Breast epithelium (tissue), 4 donors: ENCODE measurements at regions not wholly inside any gene's neighbourhood (a gene's known extent, or its start where the extent isn't known, plus 50 kb on each side); places are given as distances from the start of the nearest gene placed in this dataset.
"Not testable (repeated sequence)": the region's sequence is repeated elsewhere in the genome, so short reads cannot be mapped to it uniquely, and the experiment has no call there.

Experiments used
- DNase-seq, 2 donors: peaks; one replicate each; pipeline ENCODE4 v3.0.0-alpha.2; 2019; ENCODE audit warnings: low spot score in 2 of 2
- H3K27ac ChIP-seq, 2 donors: fragments of 200-600 bp; sonication (generic) in 1 of 2; one replicate each; pipeline ENCODE4 v1.5.1; 2016 to 2019; ENCODE audit warnings: mild to moderate bottlenecking in 1 of 2
- H3K27me3 ChIP-seq, 2 donors: fragments of 200-600 bp; sonication (generic) in 1 of 2; one replicate each; pipeline versions ENCODE4 v1.5.1 to v1.6.0; 2017 to 2019; ENCODE audit warnings: control low read depth in 1 of 2, mild to moderate bottlenecking in 1 of 2
- H3K36me3 ChIP-seq: fragments of 200-600 bp; one replicate; pipeline ENCODE4 v1.5.1; 2019
- H3K4me1 ChIP-seq, 2 donors: fragments of 200-600 bp; sonication (generic); one replicate each; pipeline ENCODE4 v1.5.1; 2016 to 2019; ENCODE audit warnings: control low read depth in 1 of 2
- H3K4me3 ChIP-seq, 3 donors: fragments of 200-600 bp; sonication (generic); 1 replicate in 2 of 3; 2 replicates in 1 of 3; pipeline ENCODE4 v1.5.1; 2016 to 2019; ENCODE audit warnings: mild to moderate bottlenecking in 3 of 3, moderate library complexity in 2 of 3
- H3K9me3 ChIP-seq, 2 donors: fragments of 200-600 bp; sonication (generic) in 1 of 2; one replicate each; pipeline ENCODE4 v1.5.1; 2016 to 2019; ENCODE audit warnings: control low read depth in 1 of 2
- POLR2A ChIP-seq: fragments of 450-650 bp; IDR thresholded peaks from one replicate; pipeline ENCODE4 v1.6.1; 2016; ENCODE audit warnings: antibody characterized with exemption, mild to moderate bottlenecking, moderate library complexity
- POLR2AphosphoS5 ChIP-seq, 3 donors: sonication (generic); formaldehyde crosslinking; IDR thresholded peaks; one replicate each; pipeline ENCODE4 v1.6.1; 2017; ENCODE audit warnings: antibody characterized with exemption in 3 of 3
- intact Hi-C: fragments of 100-400 bp; cut with DNase I; formaldehyde crosslinking; loops from one replicate; pipeline ENCODE4 v1.15.1; 2023; ENCODE audit warnings: low total_unique reads
- TF ChIP-seq, protein P1 (sequence below), 3 donors: fragments of 450-650 bp; IDR thresholded peaks; one replicate each; pipeline ENCODE4 v1.5.1; 2016 to 2017; ENCODE audit warnings: antibody characterized with exemption in 3 of 3, mild to moderate bottlenecking in 3 of 3, moderate library complexity in 3 of 3

DNA sequence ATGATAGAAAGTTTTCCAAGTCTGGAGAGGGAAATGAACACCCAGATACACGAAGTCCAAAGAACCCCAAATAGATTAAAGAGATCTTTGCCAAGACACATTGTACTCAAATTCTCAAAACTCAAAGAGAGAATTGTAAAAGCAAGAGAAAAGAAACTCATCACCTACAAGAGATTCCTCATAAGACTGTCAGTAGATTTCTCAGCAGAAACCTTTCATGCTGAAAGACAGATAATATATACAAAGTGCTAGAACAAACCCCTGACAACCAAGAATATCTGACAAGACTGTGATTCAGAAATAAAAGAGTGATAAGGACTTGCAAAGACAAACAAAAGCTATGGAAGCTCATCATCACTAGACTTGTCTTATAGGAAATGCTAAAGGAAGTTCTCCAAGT is 326.7 kb upstream of the ZNF608 start:
- Histone ChIP-seq H3K4me3 (no peak overlapping the region), H3K27me3 (no peaks in the 10 kb centered on the region), H3K4me1 (no peaks in the 10 kb centered on the region), H3K36me3 (no peaks in the 10 kb centered on the region), H3K9me3 (peaks cover 0 to 22% of the 10 kb centered on the region in 2 donors), H3K27ac (no peak overlapping the region)
- TF ChIP-seq POLR2AphosphoS5 (IDR thresholded peaks at IDR 0.05) (no peak), POLR2A (no peak)
- TF ChIP-seq, protein P1, sequence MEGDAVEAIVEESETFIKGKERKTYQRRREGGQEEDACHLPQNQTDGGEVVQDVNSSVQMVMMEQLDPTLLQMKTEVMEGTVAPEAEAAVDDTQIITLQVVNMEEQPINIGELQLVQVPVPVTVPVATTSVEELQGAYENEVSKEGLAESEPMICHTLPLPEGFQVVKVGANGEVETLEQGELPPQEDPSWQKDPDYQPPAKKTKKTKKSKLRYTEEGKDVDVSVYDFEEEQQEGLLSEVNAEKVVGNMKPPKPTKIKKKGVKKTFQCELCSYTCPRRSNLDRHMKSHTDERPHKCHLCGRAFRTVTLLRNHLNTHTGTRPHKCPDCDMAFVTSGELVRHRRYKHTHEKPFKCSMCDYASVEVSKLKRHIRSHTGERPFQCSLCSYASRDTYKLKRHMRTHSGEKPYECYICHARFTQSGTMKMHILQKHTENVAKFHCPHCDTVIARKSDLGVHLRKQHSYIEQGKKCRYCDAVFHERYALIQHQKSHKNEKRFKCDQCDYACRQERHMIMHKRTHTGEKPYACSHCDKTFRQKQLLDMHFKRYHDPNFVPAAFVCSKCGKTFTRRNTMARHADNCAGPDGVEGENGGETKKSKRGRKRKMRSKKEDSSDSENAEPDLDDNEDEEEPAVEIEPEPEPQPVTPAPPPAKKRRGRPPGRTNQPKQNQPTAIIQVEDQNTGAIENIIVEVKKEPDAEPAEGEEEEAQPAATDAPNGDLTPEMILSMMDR (IDR thresholded peaks at IDR 0.05), result no peak
- intact Hi-C loops, result no loop called here
- DNase-seq, result no peak

DNA sequence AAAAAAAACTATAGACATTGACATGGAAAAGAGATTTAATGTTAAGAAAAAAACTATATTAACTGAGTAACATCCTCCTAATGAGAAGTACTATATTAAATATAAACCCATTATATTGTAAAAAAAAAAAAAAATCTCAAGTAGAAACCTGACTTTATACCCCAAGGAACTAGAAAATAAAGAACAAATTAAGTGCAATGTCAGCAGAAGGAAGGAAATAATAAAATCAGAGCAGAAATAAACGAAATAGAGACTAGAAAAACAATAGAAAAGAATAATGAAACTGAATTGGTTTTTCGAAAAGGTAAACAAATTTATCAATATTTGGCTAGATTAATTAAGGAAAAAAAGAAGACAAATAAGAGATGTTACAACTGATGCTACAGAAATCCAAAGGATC is 329.1 kb upstream of the ZNF608 start:
- Histone ChIP-seq H3K27ac (no peak overlapping the region), H3K4me3 (no peak overlapping the region), H3K27me3 (no peaks in the 10 kb centered on the region), H3K36me3 (no peaks in the 10 kb centered on the region), H3K4me1 (no peaks in the 10 kb centered on the region), H3K9me3 (peaks cover 0 to 22% of the 10 kb centered on the region in 2 donors)
- TF ChIP-seq POLR2AphosphoS5 (IDR thresholded peaks at IDR 0.05), result no peak
- TF ChIP-seq POLR2A, result no peak
- TF ChIP-seq, protein P1 (IDR thresholded peaks at IDR 0.05), result no peak
- DNase-seq, result no peak
- intact Hi-C loops, result no loop called here

DNA sequence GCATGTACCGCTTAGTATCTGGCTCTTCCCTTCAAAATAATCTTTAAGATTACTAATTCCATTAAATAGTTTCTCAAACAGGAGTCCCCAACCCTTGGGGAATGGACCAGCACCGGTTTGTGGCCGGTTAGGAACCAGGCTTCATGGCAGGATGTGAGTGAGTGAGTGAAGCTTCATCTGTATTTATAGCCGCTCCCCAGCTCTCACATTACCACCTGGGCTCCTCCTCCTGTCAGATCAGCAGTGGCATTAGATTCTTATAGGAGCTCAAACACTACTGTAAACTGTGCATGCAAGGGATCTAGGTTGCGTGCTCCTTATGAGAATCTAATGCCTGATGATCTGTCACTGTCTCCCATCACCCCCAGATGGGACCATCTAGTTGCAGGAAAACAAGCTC is 332.6 kb upstream of the ZNF608 start:
- DNase-seq, H3K27ac ChIP-seq, intact Hi-C loops: not testable (repeated sequence)

DNA sequence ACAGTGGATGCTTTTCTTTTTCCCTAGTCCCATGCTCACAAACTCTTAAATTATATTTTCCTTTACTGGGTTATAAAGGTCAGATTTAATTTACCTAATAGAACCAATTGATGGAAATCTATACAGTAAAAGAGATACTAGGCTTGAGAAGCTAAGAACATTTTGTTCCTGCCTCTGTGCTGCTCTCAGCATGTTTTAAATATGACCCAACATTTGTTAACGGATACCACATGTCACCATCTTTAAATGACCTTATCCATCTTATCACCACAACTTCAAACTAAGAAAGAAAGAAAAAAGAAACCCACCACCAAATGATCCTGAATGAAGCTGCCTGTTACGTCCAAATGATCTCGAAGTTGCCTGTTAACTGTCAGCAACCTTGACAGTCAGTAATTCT is 334.7 kb upstream of the ZNF608 start:
- no peaks in the 10 kb centered on the region for H3K9me3 ChIP-seq
- no peak overlapping the region for H3K27ac ChIP-seq
- H3K36me3 ChIP-seq, result no peaks in the 10 kb centered on the region
- TF ChIP-seq, protein P1 (IDR thresholded peaks at IDR 0.05), result no peak
- TF ChIP-seq POLR2AphosphoS5 (IDR thresholded peaks at IDR 0.05) (no peak), POLR2A (no peak)
- intact Hi-C loops, result no loop called here
- H3K4me1 ChIP-seq, result no peaks in the 10 kb centered on the region
- no peak for DNase-seq
- H3K4me3 ChIP-seq, result no peak overlapping the region
- no peaks in the 10 kb centered on the region for H3K27me3 ChIP-seq

More for the DNA sequence above, 332.6 kb upstream of the ZNF608 start:
- H3K4me1 ChIP-seq, H3K9me3 ChIP-seq, H3K27me3 ChIP-seq, H3K36me3 ChIP-seq, H3K4me3 ChIP-seq: not testable (repeated sequence)

DNA sequence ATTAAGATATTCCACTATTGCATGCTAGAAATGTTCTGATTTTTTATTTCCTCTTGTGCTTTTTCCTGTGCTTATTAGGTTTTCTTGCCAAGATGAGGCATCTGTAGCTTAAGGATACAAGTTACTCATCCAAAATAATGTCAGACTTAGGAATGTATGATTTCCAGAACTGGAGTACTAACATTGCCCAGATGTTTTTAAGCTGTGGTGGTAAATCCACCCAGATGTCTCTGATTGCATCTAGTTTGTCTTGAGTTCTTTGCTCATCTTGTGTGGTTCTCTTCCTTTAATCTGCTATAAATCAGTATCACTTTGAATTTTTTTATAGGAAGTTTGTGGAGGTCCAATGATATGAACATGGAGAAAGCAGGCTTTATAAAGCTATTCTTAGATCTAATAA is 337.5 kb upstream of the ZNF608 start:
- Histone ChIP-seq H3K36me3 (no peaks in the 10 kb centered on the region), H3K27ac (no peak overlapping the region), H3K4me1 (no peaks in the 10 kb centered on the region), H3K4me3 (no peak overlapping the region), H3K27me3 (no peaks in the 10 kb centered on the region), H3K9me3 (no peaks in the 10 kb centered on the region)
- DNase-seq, result no peak
- TF ChIP-seq, protein P1 (IDR thresholded peaks at IDR 0.05), result no peak
- TF ChIP-seq POLR2AphosphoS5 (IDR thresholded peaks at IDR 0.05), result no peak
- TF ChIP-seq POLR2A, result no peak
- intact Hi-C loops, result no loop called here
